Prostate gland (tissue), 2 donors: ENCODE measurements at regions not wholly inside any gene's neighbourhood (a gene's known extent, or its start where the extent isn't known, plus 50 kb on each side); places are given as distances from the start of the nearest gene placed in this dataset.

Experiments used
- POLR2A ChIP-seq: fragments of 450-650 bp; IDR thresholded peaks from one replicate; pipeline ENCODE4 v1.6.1; 2016; ENCODE audit warnings: antibody characterized with exemption, mild to moderate bottlenecking
- TF ChIP-seq, protein P1 (sequence below), 4 experiments: fragments of 200-600 bp in 2 of 4; fragments of 450-650 bp in 2 of 4; sonication (generic) in 2 of 4; IDR thresholded peaks; 1 replicate in 3 of 4; 2 replicates in 1 of 4; pipeline ENCODE4 v1.5.1; 2016 to 2019; ENCODE audit warnings: antibody characterized with exemption in 4 of 4, mild to moderate bottlenecking in 2 of 4, moderate library complexity in 2 of 4

DNA sequence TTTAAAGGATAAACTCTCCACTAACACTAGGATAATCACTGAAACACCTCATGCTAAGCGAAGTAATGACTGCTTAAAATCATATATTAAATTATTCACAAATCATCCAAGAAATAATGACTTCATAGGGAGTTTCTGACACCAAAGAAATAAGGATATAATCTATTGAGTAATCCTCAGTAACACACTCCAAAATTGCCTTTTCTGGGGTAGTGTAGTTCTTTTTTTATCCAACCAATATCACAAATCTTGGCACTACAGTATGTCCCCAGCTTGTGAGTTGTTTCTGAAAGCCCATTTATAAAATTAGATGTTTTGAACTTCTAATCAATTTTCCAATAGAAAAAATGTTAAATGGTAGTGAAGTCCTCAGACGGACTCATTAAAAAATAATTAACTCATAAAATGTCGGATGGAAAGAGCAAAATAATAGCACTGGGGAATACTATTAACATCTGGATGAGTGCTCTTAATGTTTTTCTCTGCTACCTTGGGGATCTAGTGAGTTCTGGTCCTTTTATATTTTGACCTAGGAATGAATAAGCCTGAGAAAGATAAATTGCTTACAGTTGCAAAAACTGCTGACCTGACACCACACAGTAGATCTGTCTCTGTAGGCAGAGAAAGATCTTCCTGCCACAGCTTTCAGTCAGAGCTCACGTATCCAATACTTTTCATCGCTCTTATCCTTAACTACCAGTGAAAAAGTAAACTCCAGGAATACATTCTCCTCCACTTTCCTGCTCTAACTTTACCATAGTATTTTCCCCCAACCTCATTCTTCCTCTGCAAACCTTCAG lies 618.5 kb upstream of the ANKRD30A start:
- TF ChIP-seq, protein P1, sequence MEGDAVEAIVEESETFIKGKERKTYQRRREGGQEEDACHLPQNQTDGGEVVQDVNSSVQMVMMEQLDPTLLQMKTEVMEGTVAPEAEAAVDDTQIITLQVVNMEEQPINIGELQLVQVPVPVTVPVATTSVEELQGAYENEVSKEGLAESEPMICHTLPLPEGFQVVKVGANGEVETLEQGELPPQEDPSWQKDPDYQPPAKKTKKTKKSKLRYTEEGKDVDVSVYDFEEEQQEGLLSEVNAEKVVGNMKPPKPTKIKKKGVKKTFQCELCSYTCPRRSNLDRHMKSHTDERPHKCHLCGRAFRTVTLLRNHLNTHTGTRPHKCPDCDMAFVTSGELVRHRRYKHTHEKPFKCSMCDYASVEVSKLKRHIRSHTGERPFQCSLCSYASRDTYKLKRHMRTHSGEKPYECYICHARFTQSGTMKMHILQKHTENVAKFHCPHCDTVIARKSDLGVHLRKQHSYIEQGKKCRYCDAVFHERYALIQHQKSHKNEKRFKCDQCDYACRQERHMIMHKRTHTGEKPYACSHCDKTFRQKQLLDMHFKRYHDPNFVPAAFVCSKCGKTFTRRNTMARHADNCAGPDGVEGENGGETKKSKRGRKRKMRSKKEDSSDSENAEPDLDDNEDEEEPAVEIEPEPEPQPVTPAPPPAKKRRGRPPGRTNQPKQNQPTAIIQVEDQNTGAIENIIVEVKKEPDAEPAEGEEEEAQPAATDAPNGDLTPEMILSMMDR (IDR thresholded peaks at IDR 0.05), result no peak
- no peak for TF ChIP-seq POLR2A
